ENCODE measurements at regions not wholly inside any gene's neighbourhood (a gene's known extent, or its start where the extent isn't known, plus 50 kb on each side); places are given as distances from the start of the nearest gene placed in this dataset.
"Not testable (repeated sequence)": the region's sequence is repeated elsewhere in the genome, so short reads cannot be mapped to it uniquely, and the experiment has no call there.

GRCh38 chr12:8390001-8390777 is 65.6 kb upstream of the CLEC6A start:
- DNase-seq (ENCODE audit: low read depth) = peak; percentile 71

- peak; percentile 64 for DNase-seq (ENCODE audit: low read depth)
Observed at GRCh38 chr12:8396225-8397071, 59.3 kb upstream of the CLEC6A start.

- not testable (repeated sequence) for DNase-seq (ENCODE audit: low read depth)
Observed at GRCh38 chr12:8397378-8397777, 58.4 kb upstream of the CLEC6A start.

GRCh38 chr12:8399496-8400034 is 56.2 kb upstream of the CLEC6A start:
- not testable (repeated sequence) for DNase-seq (ENCODE audit: low read depth)

- DNase-seq (ENCODE audit: low read depth) = not testable (repeated sequence)
Observed at GRCh38 chr12:8403834-8404233, 51.9 kb upstream of the CLEC6A start.

GRCh38 chr12:8404341-8404740 is 51.4 kb upstream of the CLEC6A start:
- not testable (repeated sequence) for DNase-seq (ENCODE audit: low read depth)
